ENCODE measurements at regions not wholly inside any gene's neighbourhood (a gene's known extent, or its start where the extent isn't known, plus 50 kb on each side); places are given as distances from the start of the nearest gene placed in this dataset.

- TF ChIP-seq POLR2A (IDR thresholded peaks at IDR 0.05) = no peak
- TF ChIP-seq, protein P1, sequence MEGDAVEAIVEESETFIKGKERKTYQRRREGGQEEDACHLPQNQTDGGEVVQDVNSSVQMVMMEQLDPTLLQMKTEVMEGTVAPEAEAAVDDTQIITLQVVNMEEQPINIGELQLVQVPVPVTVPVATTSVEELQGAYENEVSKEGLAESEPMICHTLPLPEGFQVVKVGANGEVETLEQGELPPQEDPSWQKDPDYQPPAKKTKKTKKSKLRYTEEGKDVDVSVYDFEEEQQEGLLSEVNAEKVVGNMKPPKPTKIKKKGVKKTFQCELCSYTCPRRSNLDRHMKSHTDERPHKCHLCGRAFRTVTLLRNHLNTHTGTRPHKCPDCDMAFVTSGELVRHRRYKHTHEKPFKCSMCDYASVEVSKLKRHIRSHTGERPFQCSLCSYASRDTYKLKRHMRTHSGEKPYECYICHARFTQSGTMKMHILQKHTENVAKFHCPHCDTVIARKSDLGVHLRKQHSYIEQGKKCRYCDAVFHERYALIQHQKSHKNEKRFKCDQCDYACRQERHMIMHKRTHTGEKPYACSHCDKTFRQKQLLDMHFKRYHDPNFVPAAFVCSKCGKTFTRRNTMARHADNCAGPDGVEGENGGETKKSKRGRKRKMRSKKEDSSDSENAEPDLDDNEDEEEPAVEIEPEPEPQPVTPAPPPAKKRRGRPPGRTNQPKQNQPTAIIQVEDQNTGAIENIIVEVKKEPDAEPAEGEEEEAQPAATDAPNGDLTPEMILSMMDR (IDR thresholded peaks at IDR 0.05) = no peak
- no peak for TF ChIP-seq POLR2AphosphoS5 (IDR thresholded peaks at IDR 0.05)
- TF ChIP-seq EP300 (IDR thresholded peaks at IDR 0.05) = no peak
Measured at GRCh38 chr16:10333321-10334032, 52.4 kb upstream of the ATF7IP2 start.

Measured in stomach (tissue), 4 donors.